ENCODE measurements at regions not wholly inside any gene's neighbourhood (a gene's known extent, or its start where the extent isn't known, plus 50 kb on each side); places are given as distances from the start of the nearest gene placed in this dataset.

DNA sequence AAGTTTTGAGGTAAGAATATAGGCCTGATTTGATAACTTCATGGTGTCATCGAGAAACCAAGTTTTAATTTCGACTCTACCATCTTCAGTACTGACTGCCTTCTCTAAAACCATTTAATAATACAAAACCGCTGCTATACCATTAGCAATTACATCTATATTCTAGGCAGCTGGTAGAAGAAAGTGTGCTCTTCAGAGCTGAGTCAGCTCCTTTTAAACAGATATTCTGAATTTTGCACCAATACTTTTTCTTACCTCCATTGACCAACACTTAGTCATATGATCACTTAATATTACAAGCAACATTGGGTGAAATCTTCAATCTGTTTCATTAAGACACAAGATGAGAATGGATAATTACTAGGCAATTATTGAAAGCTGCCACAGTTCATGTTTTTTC, 1667.8 kb downstream of the PCDH9 start:
- no peak overlapping the region for H3K27ac ChIP-seq
- TF ChIP-seq, protein P1, sequence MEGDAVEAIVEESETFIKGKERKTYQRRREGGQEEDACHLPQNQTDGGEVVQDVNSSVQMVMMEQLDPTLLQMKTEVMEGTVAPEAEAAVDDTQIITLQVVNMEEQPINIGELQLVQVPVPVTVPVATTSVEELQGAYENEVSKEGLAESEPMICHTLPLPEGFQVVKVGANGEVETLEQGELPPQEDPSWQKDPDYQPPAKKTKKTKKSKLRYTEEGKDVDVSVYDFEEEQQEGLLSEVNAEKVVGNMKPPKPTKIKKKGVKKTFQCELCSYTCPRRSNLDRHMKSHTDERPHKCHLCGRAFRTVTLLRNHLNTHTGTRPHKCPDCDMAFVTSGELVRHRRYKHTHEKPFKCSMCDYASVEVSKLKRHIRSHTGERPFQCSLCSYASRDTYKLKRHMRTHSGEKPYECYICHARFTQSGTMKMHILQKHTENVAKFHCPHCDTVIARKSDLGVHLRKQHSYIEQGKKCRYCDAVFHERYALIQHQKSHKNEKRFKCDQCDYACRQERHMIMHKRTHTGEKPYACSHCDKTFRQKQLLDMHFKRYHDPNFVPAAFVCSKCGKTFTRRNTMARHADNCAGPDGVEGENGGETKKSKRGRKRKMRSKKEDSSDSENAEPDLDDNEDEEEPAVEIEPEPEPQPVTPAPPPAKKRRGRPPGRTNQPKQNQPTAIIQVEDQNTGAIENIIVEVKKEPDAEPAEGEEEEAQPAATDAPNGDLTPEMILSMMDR (conservative IDR thresholded peaks at IDR 0.05), result no peak

DNA sequence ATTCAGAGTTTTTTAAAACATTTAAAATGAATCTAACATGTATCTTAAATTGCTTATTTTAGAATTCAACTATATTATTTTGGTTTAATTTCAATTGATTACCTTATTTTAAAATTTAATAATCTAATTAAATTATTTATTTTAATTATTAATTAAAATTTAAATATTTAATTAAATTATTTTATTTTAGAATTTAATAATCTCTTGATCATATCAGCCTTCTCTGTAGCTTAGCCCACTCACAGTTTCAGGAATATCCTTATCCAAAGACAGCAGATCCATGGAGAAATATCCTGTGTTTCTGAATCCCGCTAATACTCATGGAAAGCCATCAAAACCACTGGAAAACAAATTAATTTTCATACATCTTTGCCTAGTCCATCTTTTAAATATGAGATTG, 1669.2 kb downstream of the PCDH9 start:
- no peak overlapping the region for H3K27ac ChIP-seq
- TF ChIP-seq, protein P1 (conservative IDR thresholded peaks at IDR 0.05), result no peak

DNA sequence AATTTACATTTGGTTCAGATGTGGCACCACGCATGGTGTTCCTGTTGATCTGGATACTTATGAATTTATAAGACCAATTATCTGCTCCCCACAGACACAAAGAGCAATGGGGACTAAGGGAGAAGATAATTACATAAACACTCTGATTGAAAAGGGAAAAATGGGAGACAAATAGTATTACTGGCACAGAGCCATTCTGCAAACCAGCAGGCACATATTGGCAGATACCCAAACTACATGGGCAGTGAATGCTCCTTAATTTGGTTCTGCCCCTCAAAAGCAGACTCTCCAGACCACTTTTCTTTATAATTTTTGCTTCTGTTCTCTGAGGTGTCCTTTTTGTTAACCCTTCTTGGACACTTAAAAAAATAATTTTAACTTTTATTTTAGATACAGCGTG, 1674.2 kb downstream of the PCDH9 start:
- TF ChIP-seq, protein P1 (conservative IDR thresholded peaks at IDR 0.05), result no peak

DNA sequence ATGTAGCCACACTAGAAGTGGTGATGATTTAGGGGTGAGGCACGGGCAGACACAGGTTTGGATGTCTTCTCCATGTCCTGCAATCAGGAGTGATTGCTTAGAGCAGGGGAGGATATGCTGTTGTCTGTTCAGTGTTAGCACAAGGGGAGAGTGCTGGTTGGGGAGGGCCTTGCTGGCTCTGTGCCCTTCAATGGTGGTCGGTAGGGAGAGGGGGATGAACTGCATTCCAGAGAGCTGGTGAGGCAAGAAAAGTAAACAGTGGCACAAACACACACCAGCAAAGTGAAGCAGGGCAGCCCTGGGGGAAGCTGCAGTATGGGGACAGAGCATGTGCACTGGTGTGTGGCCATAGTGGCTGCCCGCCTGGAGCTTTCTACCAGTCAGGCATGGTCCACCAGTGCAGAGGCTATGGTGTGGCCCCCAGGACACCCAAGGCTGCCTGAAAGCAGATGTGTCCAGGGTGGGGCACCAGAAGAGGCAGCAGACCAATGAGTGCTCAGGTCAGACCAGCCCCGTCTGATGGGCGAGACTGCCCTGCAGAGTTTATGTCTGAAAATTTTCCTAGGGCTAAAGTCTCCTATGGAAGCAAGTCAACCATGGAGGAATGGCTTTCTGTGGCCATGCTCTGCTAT, 1676.9 kb downstream of the PCDH9 start:
- H3K27ac ChIP-seq, result no peak overlapping the region
- TF ChIP-seq, protein P1 (conservative IDR thresholded peaks at IDR 0.05), result no peak

More for the DNA sequence above, 1674.2 kb downstream of the PCDH9 start:
- H3K27ac ChIP-seq, result no peak overlapping the region

DNA sequence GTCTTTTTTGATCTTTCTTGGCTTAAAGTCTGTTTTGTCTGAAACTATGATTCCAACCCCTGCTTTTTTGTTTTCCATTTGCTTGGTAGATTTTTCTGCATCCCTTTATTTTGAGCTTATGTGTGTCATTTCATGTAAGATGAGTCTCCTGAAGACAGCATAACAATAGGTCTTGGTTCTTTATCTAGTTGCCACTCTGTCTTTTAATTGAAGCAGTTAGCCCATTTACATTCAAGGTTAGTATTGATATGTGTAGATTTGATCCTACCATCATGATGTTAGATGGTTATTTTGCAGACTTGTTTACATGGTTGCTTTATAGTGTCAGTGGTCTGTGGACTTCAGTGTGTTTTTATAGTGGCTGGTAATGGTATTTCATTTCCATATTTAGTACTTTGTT, 1678.9 kb downstream of the PCDH9 start:
- no peak overlapping the region for H3K27ac ChIP-seq
- TF ChIP-seq, protein P1 (conservative IDR thresholded peaks at IDR 0.05), result no peak

DNA sequence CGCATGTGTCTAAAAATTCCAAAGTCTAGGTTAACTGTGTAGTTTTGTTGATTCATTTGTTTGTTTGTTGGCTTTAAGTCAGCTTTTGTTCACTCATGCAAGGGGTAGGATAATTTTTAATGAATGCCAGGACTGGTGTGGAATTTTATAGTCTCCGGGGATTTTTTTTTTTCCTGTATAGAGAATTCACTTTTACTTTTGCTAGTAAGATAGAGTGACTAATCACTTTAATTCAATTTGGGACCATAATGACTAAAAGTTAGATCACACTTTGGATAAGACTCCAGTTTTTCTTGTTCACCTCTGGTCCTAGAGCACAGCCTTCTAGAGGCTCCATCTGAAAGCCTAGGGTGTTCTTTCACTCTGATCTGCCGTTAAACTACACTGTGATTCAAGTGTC, 1690.0 kb downstream of the PCDH9 start:
- no peak overlapping the region for H3K27ac ChIP-seq
- TF ChIP-seq, protein P1 (conservative IDR thresholded peaks at IDR 0.05), result no peak

DNA sequence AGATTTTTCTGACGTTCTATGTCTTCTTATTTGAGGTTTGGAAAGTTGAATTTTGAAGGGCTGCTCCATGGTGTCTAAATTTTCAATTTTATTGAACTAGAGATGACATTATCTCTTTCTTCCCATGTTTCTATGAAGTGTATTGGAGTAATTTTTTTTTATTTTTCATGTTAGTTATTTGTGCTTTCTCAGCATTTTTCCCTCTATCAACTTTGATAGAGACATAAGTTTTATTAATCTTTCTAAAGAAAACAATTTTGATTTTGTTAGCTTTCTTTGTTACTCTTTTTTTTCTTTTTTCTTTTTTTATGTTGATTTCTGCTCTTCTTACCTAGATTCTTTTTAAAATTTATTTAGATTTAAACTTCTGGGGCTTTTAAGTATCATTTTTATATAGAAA, 1694.8 kb downstream of the PCDH9 start:
- no peak overlapping the region for H3K27ac ChIP-seq
- TF ChIP-seq, protein P1 (conservative IDR thresholded peaks at IDR 0.05), result no peak
